ENCODE measurements at regions not wholly inside any gene's neighbourhood (a gene's known extent, or its start where the extent isn't known, plus 50 kb on each side); places are given as distances from the start of the nearest gene placed in this dataset.

DNA sequence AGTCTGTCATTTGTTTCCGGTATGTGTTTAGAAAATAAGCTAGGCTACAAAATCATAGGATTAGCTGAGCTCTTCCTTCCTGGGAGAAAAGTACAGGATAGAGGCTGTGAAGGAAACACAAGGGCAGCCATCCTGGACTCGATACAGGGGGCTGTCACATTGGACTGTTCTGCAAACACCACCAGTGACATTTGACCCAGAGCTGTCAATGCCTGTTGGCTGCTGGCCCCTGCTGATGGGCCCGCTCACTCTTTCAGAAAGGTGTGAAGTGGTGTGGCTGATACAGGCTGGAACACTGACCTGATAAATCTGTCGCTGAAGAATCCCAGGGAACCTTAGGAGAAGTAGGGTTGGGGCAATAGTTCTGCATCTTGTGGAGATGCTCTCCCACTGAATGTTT lies 183.1 kb downstream of the RHOU start:
- no peak overlapping the region for H3K9ac ChIP-seq (ENCODE audit: low read depth in 1 of 2, low read length in 2 of 2)
- H3K4me3 ChIP-seq (ENCODE audit: low read depth in 1 of 3, low read length in 3 of 3) = no peak overlapping the region
- WGBS = 47% methylated on average over 4 of the region's 4 CpGs
- no peaks in the 10 kb centered on the region for H3K27me3 ChIP-seq (ENCODE audit: control insufficient read depth in 4 of 4, insufficient read depth in 4 of 4, low read length in 3 of 4)
- no peaks in the 10 kb centered on the region for H3K9me3 ChIP-seq (ENCODE audit: control insufficient read depth in 4 of 4, low read length in 3 of 4)
- peaks cover 2 to 6% (median 6%) of the 10 kb centered on the region in 4 donors for H3K4me1 ChIP-seq (ENCODE audit: control insufficient read depth in 4 of 4, insufficient read depth in 4 of 4, low read length in 3 of 4)
- no peaks in the 10 kb centered on the region for H3K36me3 ChIP-seq (ENCODE audit: control insufficient read depth in 4 of 4, insufficient read depth in 3 of 4, low read depth in 1 of 4, low read length in 3 of 4)
- TF ChIP-seq RXRA (IDR thresholded peaks at IDR 0.05) (peak in 1 of 2 donors; percentile 59), TAF1 (conservative IDR thresholded peaks at IDR 0.05) (no peak), HNF4A (conservative IDR thresholded peaks at IDR 0.05) (peak; percentile 44 to 66), RAD21 (IDR thresholded peaks at IDR 0.05) (peak; percentile 54 to 63)
- TF ChIP-seq, protein P1, sequence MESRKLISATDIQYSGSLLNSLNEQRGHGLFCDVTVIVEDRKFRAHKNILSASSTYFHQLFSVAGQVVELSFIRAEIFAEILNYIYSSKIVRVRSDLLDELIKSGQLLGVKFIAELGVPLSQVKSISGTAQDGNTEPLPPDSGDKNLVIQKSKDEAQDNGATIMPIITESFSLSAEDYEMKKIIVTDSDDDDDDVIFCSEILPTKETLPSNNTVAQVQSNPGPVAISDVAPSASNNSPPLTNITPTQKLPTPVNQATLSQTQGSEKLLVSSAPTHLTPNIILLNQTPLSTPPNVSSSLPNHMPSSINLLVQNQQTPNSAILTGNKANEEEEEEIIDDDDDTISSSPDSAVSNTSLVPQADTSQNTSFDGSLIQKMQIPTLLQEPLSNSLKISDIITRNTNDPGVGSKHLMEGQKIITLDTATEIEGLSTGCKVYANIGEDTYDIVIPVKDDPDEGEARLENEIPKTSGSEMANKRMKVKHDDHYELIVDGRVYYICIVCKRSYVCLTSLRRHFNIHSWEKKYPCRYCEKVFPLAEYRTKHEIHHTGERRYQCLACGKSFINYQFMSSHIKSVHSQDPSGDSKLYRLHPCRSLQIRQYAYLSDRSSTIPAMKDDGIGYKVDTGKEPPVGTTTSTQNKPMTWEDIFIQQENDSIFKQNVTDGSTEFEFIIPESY (IDR thresholded peaks at IDR 0.05) = peak; percentile 27
- TF ChIP-seq, protein P2, sequence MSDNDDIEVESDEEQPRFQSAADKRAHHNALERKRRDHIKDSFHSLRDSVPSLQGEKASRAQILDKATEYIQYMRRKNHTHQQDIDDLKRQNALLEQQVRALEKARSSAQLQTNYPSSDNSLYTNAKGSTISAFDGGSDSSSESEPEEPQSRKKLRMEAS (IDR thresholded peaks at IDR 0.05) = peak; percentile 76
- no peak for DNase-seq (ENCODE audit: low spot score)
- no peak overlapping the region for H3K27ac ChIP-seq (ENCODE audit: low read depth in 1 of 2, low read length in 2 of 2)

DNA sequence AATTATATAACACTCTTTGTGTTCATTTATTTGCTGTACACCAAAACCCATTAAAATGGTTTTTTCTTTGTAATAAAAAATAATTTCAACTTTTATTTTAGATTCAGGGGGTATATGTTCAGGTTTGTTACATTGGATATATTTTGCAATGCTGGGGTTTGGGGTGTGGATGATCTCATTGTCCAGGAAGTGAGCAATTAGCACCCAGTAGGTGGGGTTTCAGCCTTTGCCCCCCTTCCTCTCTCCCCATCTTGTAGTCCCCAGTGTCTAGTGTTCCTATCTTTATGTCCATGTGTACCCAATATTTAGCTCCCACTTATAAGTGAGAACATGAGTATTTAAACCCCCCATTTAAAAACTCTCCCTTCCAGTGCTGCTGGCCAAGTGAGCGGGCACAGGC lies 184.6 kb downstream of the RHOU start:
- Histone ChIP-seq H3K9ac (ENCODE audit: low read depth in 1 of 2, low read length in 2 of 2) (no peak overlapping the region), H3K4me1 (ENCODE audit: control insufficient read depth in 4 of 4, insufficient read depth in 4 of 4, low read length in 3 of 4) (peaks cover 2 to 6% (median 6%) of the 10 kb centered on the region in 4 donors), H3K4me3 (ENCODE audit: low read depth in 1 of 3, low read length in 3 of 3) (no peak overlapping the region), H3K27ac (ENCODE audit: low read depth in 1 of 2, low read length in 2 of 2) (no peak overlapping the region), H3K9me3 (ENCODE audit: control insufficient read depth in 4 of 4, low read length in 3 of 4) (no peaks in the 10 kb centered on the region), H3K27me3 (ENCODE audit: control insufficient read depth in 4 of 4, insufficient read depth in 4 of 4, low read length in 3 of 4) (no peaks in the 10 kb centered on the region), H3K36me3 (ENCODE audit: control insufficient read depth in 4 of 4, insufficient read depth in 3 of 4, low read depth in 1 of 4, low read length in 3 of 4) (no peaks in the 10 kb centered on the region)
- DNase-seq (ENCODE audit: low spot score) = no peak
- TF ChIP-seq, protein P3, sequence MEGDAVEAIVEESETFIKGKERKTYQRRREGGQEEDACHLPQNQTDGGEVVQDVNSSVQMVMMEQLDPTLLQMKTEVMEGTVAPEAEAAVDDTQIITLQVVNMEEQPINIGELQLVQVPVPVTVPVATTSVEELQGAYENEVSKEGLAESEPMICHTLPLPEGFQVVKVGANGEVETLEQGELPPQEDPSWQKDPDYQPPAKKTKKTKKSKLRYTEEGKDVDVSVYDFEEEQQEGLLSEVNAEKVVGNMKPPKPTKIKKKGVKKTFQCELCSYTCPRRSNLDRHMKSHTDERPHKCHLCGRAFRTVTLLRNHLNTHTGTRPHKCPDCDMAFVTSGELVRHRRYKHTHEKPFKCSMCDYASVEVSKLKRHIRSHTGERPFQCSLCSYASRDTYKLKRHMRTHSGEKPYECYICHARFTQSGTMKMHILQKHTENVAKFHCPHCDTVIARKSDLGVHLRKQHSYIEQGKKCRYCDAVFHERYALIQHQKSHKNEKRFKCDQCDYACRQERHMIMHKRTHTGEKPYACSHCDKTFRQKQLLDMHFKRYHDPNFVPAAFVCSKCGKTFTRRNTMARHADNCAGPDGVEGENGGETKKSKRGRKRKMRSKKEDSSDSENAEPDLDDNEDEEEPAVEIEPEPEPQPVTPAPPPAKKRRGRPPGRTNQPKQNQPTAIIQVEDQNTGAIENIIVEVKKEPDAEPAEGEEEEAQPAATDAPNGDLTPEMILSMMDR (IDR thresholded peaks at IDR 0.05; ENCODE audit: low read depth, low read length, missing input control) = no peak
- TF ChIP-seq, protein P4, sequence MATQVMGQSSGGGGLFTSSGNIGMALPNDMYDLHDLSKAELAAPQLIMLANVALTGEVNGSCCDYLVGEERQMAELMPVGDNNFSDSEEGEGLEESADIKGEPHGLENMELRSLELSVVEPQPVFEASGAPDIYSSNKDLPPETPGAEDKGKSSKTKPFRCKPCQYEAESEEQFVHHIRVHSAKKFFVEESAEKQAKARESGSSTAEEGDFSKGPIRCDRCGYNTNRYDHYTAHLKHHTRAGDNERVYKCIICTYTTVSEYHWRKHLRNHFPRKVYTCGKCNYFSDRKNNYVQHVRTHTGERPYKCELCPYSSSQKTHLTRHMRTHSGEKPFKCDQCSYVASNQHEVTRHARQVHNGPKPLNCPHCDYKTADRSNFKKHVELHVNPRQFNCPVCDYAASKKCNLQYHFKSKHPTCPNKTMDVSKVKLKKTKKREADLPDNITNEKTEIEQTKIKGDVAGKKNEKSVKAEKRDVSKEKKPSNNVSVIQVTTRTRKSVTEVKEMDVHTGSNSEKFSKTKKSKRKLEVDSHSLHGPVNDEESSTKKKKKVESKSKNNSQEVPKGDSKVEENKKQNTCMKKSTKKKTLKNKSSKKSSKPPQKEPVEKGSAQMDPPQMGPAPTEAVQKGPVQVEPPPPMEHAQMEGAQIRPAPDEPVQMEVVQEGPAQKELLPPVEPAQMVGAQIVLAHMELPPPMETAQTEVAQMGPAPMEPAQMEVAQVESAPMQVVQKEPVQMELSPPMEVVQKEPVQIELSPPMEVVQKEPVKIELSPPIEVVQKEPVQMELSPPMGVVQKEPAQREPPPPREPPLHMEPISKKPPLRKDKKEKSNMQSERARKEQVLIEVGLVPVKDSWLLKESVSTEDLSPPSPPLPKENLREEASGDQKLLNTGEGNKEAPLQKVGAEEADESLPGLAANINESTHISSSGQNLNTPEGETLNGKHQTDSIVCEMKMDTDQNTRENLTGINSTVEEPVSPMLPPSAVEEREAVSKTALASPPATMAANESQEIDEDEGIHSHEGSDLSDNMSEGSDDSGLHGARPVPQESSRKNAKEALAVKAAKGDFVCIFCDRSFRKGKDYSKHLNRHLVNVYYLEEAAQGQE (IDR thresholded peaks at IDR 0.05) = no peak
- TF ChIP-seq HNF4G (IDR thresholded peaks at IDR 0.05) (no peak), HNF4A (conservative IDR thresholded peaks at IDR 0.05) (no peak), TAF1 (conservative IDR thresholded peaks at IDR 0.05) (no peak), RXRA (IDR thresholded peaks at IDR 0.05) (no peak), GABPA (IDR thresholded peaks at IDR 0.05 in 1 of 2, conservative IDR thresholded peaks at IDR 0.05 in 1 of 2) (no peak), NR2F2 (IDR thresholded peaks at IDR 0.05) (no peak), FOXA1 (IDR thresholded peaks at IDR 0.05) (no peak), RAD21 (IDR thresholded peaks at IDR 0.05) (no peak), SP1 (IDR thresholded peaks at IDR 0.05) (no peak), YY1 (IDR thresholded peaks at IDR 0.05) (no peak), EGR1 (IDR thresholded peaks at IDR 0.05; ENCODE audit: low read depth in 2 of 2) (no peak), FOXA2 (IDR thresholded peaks at IDR 0.05) (no peak), JUND (IDR thresholded peaks at IDR 0.05) (no peak)
- TF ChIP-seq, protein P5, sequence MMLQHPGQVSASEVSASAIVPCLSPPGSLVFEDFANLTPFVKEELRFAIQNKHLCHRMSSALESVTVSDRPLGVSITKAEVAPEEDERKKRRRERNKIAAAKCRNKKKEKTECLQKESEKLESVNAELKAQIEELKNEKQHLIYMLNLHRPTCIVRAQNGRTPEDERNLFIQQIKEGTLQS (IDR thresholded peaks at IDR 0.05) = no peak
- TF ChIP-seq, protein P1 (IDR thresholded peaks at IDR 0.05) = no peak
- TF ChIP-seq, protein P2 (IDR thresholded peaks at IDR 0.05) = no peak
- WGBS = 97% methylated on average over 1 of the region's 1 CpG

All from liver (tissue), 8 donors.